Activated T-cell treated with anti-CD3 and anti-CD28 coated beads, Interleukin-2, amount 50 U/mL, for 4 hours (primary cell): ENCODE measurements at regions not wholly inside any gene's neighbourhood (a gene's known extent, or its start where the extent isn't known, plus 50 kb on each side); places are given as distances from the start of the nearest gene placed in this dataset.
"Not testable (repeated sequence)": the region's sequence is repeated elsewhere in the genome, so short reads cannot be mapped to it uniquely, and the experiment has no call there.

ENCODE experiments used
- ATAC-seq, 2 donors: fragments of 200-7000 bp; cut with Tn5 transposase; one replicate each; pipeline ENCODE4 v1.10.0; 2021
- DNase-seq: peaks from one replicate; pipeline ENCODE4 v3.0.0-alpha.2; 2020
- H3K27me3 Mint-ChIP-seq: one replicate; pipeline ENCODE4 v1.8.0; 2021; ENCODE audit warnings: low read depth, mixed read lengths
- H3K36me3 Mint-ChIP-seq: one replicate; pipeline ENCODE4 v1.8.0; 2022; ENCODE audit warnings: mixed read lengths; ENCODE audit not compliant: insufficient read depth
- H3K4me1 Mint-ChIP-seq: one replicate; pipeline ENCODE4 v1.8.0; 2021; ENCODE audit warnings: low read depth, mixed read lengths
- H3K4me3 Mint-ChIP-seq: one replicate; pipeline ENCODE4 v1.8.0; 2021; ENCODE audit warnings: mild to moderate bottlenecking, moderate library complexity, mixed read lengths
- H3K9me3 Mint-ChIP-seq: one replicate; pipeline ENCODE4 v1.8.0; 2021; ENCODE audit warnings: mixed read lengths

DNA sequence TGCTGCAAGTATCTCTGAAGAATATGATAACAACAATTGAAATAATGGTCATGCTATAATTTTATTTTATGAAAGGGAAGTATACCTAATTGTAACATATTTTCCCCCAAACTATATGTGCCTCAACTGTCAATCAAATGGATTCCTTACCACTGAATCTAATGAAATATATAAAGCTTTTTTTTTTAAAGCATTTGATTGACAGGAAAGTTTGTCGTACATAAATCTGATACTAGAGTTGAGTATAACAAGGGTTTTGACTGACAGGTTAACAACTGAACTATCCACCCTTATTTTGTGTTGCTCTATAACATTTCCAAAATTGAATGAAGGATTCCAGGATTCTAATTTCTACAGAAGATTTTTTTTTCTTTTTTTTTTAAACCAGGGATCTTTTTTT, 1333.3 kb upstream of the SLC39A10 start:
- DNase-seq (no peak), ATAC-seq (no peak)
- Mint-ChIP-seq H3K9me3 (no peaks in the 10 kb centered on the region), H3K27me3 (no peaks in the 10 kb centered on the region), H3K36me3 (no peaks in the 10 kb centered on the region), H3K4me1 (no peaks in the 10 kb centered on the region), H3K4me3 (no peak overlapping the region)

GRCh38 chr2:194320520-194320919, 1336.5 kb upstream of the SLC39A10 start:
- H3K27me3 Mint-ChIP-seq = no peaks in the 10 kb centered on the region
- no peak overlapping the region for H3K4me3 Mint-ChIP-seq
- H3K4me1 Mint-ChIP-seq = no peaks in the 10 kb centered on the region

DNA sequence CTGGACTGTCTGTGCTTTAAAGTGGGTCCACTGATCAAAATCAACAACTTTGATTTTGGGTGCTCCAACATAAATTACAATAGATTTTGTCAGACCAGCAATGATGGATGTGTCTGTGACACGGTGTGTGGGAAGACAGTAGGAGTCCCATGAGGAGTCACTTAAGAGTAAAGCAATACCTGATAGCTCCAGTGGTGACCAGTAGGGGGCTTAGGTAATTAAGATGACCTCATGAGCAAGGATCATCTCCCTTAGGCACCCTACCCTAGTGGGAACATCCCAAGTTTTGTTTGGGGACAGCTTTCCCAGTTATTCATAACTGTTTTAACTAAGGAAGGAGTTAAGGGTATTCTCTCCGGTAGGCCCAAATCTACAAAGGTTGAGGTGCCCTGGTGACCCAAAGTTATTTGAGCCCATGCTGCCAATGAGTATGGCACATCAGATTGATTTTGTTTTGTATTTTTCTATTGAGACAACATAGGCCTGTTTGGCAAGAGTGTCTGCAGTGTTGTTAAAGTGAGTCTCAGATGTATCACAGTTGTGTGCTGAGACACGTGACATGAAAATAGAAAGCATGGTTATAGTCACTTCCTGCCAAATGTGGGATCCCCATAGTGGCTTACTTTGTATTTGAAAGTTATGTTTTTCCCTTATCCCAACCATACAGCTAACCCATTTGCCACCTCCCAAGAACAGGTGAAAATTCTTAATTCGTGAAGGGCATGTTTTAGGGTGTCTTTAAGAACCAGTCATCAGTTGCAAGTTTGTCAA, 1337.6 kb upstream of the SLC39A10 start:
- Mint-ChIP-seq H3K4me1 (no peaks in the 10 kb centered on the region), H3K36me3 (no peaks in the 10 kb centered on the region), H3K9me3 (no peaks in the 10 kb centered on the region), H3K4me3 (no peak overlapping the region), H3K27me3 (no peaks in the 10 kb centered on the region)
- ATAC-seq (no peak), DNase-seq (no peak)

More at GRCh38 chr2:194320520-194320919, 1336.5 kb upstream of the SLC39A10 start:
- Mint-ChIP-seq H3K36me3 (no peaks in the 10 kb centered on the region), H3K9me3 (no peaks in the 10 kb centered on the region)
- DNase-seq = no peak
- no peak for ATAC-seq

DNA sequence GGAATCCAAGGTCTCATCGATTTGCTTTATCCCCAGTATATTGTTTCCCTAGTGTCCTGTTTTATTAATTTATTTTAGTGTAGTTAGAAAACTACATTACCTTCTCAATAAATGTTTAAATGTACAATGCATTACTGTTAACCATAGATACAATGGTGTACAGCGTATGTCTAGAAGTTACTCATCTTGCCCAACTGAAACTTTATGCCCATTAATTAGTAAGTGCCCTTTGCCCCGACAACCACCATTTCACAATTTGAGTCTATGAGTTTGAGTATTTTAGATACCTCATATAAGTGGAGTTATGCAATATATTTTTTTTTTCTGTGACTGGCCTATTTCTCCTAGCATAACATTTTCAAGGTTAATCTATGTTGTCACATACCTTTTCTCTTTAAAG, 1343.0 kb upstream of the SLC39A10 start:
- no peak for DNase-seq
- H3K36me3 Mint-ChIP-seq = no peaks in the 10 kb centered on the region

GRCh38 chr2:194304191-194304590, 1352.8 kb upstream of the SLC39A10 start:
- Mint-ChIP-seq H3K36me3 (no peaks in the 10 kb centered on the region), H3K9me3 (peaks cover 6% of the 10 kb centered on the region), H3K4me3 (no peak overlapping the region), H3K4me1 (no peaks in the 10 kb centered on the region), H3K27me3 (no peaks in the 10 kb centered on the region)
- no peak for DNase-seq
- ATAC-seq = no peak

More for the DNA sequence above, 1343.0 kb upstream of the SLC39A10 start:
- Mint-ChIP-seq H3K9me3 (no peaks in the 10 kb centered on the region), H3K27me3 (no peaks in the 10 kb centered on the region), H3K4me1 (no peaks in the 10 kb centered on the region), H3K4me3 (no peak overlapping the region)
- ATAC-seq = no peak

- no peaks in the 10 kb centered on the region for H3K4me1 Mint-ChIP-seq
- DNase-seq (no peak), ATAC-seq (no peak)
- no peak overlapping the region for H3K4me3 Mint-ChIP-seq
- H3K27me3 Mint-ChIP-seq = no peaks in the 10 kb centered on the region
- H3K36me3 Mint-ChIP-seq = no peaks in the 10 kb centered on the region
- H3K9me3 Mint-ChIP-seq = peaks cover 6% of the 10 kb centered on the region
These were observed 1355.1 kb upstream of the SLC39A10 start for GRCh38 chr2:194301946-194302345.

- no peak for ATAC-seq
- H3K4me1 Mint-ChIP-seq = no peaks in the 10 kb centered on the region
- no peaks in the 10 kb centered on the region for H3K27me3 Mint-ChIP-seq
- H3K4me3 Mint-ChIP-seq = no peak overlapping the region
- H3K9me3 Mint-ChIP-seq = no peaks in the 10 kb centered on the region
- no peaks in the 10 kb centered on the region for H3K36me3 Mint-ChIP-seq
- no peak for DNase-seq
These were observed 1362.9 kb upstream of the SLC39A10 start for GRCh38 chr2:194294156-194294555.

GRCh38 chr2:194291104-194291503, 1365.9 kb upstream of the SLC39A10 start:
- DNase-seq (no peak), ATAC-seq (no peak)
- H3K9me3 Mint-ChIP-seq = no peaks in the 10 kb centered on the region
- no peaks in the 10 kb centered on the region for H3K36me3 Mint-ChIP-seq
- no peak overlapping the region for H3K4me3 Mint-ChIP-seq
- no peaks in the 10 kb centered on the region for H3K27me3 Mint-ChIP-seq
- no peaks in the 10 kb centered on the region for H3K4me1 Mint-ChIP-seq

GRCh38 chr2:194289712-194290346, 1367.2 kb upstream of the SLC39A10 start:
- Mint-ChIP-seq H3K36me3 (no peaks in the 10 kb centered on the region), H3K9me3 (no peaks in the 10 kb centered on the region)
- ATAC-seq = no peak

DNA sequence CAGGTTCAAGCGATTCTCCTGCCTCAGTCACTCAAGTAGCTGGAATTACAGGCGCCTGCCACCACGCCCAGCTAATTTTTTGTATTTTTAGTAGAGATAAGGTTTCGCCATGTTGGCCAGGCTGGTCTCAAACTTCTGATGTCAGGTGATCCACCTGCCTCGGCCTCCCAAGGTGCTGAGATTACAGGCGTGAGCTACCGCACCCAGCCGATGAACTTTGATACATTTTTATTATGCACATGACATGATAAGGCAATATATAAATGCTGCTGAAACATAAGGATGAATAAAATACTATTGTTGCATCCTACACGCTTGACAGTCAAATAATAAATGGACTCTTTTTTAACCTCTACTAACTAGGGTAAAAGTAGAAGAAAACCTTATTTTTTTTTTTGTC, 1380.4 kb upstream of the SLC39A10 start:
- not testable (repeated sequence) for ATAC-seq, H3K36me3 Mint-ChIP-seq, DNase-seq, H3K27me3 Mint-ChIP-seq, H3K9me3 Mint-ChIP-seq, H3K4me1 Mint-ChIP-seq, H3K4me3 Mint-ChIP-seq

More at GRCh38 chr2:194289712-194290346, 1367.2 kb upstream of the SLC39A10 start:
- H3K4me3 Mint-ChIP-seq = no peak overlapping the region
- H3K4me1 Mint-ChIP-seq = no peaks in the 10 kb centered on the region
- H3K27me3 Mint-ChIP-seq = no peaks in the 10 kb centered on the region
- no peak for DNase-seq

- H3K36me3 Mint-ChIP-seq = no peaks in the 10 kb centered on the region
- no peak overlapping the region for H3K4me3 Mint-ChIP-seq
- no peaks in the 10 kb centered on the region for H3K4me1 Mint-ChIP-seq
- no peaks in the 10 kb centered on the region for H3K9me3 Mint-ChIP-seq
- ATAC-seq (no peak), DNase-seq (no peak)
- no peaks in the 10 kb centered on the region for H3K27me3 Mint-ChIP-seq
These were observed 1385.6 kb upstream of the SLC39A10 start for GRCh38 chr2:194271293-194271961.

DNA sequence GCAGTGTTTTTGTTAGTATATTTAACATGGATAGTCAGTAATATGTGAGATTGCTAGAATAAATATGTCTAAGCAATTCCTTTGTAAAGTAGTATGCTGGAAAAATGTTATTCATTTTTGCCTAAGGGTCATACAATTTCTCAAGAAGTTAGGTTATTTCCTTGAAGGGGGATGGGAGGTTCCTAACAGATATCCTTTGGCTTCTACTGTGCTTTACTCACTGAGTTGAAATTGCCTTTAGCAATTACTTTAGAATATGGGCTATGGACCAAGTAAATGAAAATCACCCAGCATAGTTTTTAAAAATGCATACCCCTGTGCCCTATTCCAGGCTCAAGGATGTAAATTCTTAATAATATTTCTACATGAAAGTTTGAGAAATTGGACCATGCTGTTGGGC, 1386.4 kb upstream of the SLC39A10 start:
- Mint-ChIP-seq H3K36me3 (no peaks in the 10 kb centered on the region), H3K4me3 (no peak overlapping the region), H3K27me3 (no peaks in the 10 kb centered on the region), H3K9me3 (no peaks in the 10 kb centered on the region), H3K4me1 (no peaks in the 10 kb centered on the region)
- DNase-seq (no peak), ATAC-seq (no peak)

DNA sequence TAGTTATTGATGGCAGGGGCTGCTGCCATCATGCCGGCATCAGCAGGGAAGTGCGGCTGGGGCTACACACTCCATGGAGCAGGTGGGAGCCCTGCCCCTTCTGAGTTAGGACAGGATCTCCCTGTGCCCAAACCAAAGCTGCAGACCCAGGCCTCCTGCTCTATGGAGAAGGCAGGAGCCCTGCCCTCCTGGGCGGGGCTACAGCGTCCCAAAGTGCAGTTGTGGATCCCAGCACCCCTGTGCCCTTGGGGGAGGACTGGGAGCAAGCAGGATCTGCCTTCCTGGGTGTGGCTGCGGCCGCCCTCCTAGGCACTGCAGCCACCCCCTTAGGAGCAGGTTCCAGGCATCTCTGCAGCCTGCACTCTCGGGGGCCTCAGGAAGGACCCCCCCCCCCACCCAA, 1392.4 kb upstream of the SLC39A10 start:
- ATAC-seq (no peak), DNase-seq (no peak)
- Mint-ChIP-seq H3K4me3 (no peak overlapping the region), H3K27me3 (no peaks in the 10 kb centered on the region), H3K36me3 (no peaks in the 10 kb centered on the region), H3K4me1 (no peaks in the 10 kb centered on the region), H3K9me3 (no peaks in the 10 kb centered on the region)

DNA sequence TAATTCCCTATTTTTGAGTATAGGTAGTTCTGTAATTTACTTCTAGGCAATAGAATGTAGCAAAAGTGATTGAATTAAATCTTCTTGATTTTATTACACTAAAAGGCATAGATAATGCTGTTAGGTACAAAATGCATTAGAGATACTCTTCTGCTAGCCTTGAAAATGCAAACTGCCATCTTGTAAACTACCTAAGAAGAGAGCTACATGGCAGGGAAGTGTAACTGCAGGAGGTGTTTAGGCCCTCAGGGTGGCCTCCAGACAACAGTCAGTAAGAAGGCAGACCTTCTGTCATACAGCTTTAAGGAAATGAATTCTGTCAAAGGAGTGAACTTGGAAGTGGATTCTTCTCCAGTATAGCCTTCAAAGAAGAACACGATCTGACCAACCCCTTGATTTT, 1396.8 kb upstream of the SLC39A10 start:
- H3K9me3 Mint-ChIP-seq = no peaks in the 10 kb centered on the region
- no peak overlapping the region for H3K4me3 Mint-ChIP-seq
- ATAC-seq = no peak

GRCh38 chr2:194257095-194257494, 1399.9 kb upstream of the SLC39A10 start:
- Mint-ChIP-seq H3K4me1 (no peaks in the 10 kb centered on the region), H3K9me3 (no peaks in the 10 kb centered on the region), H3K4me3 (no peak overlapping the region), H3K36me3 (no peaks in the 10 kb centered on the region), H3K27me3 (no peaks in the 10 kb centered on the region)
- no peak for DNase-seq
- ATAC-seq = no peak

More for the DNA sequence above, 1396.8 kb upstream of the SLC39A10 start:
- no peak for DNase-seq
- no peaks in the 10 kb centered on the region for H3K36me3 Mint-ChIP-seq
- H3K4me1 Mint-ChIP-seq = no peaks in the 10 kb centered on the region
- no peaks in the 10 kb centered on the region for H3K27me3 Mint-ChIP-seq
